Testis (tissue), 2 donors: ENCODE measurements at regions not wholly inside any gene's neighbourhood (a gene's known extent, or its start where the extent isn't known, plus 50 kb on each side); places are given as distances from the start of the nearest gene placed in this dataset.

Experiments used
- CTCF ChIP-seq, 3 experiments: fragments of 450-650 bp in 2 of 3; fragments of 200-600 bp in 1 of 3; sonication (generic) in 1 of 3; IDR thresholded peaks; one replicate each; pipeline ENCODE4 v1.5.1; 2016 to 2019; ENCODE audit warnings: antibody characterized with exemption in 3 of 3, mild to moderate bottlenecking in 2 of 3, moderate library complexity in 1 of 3
- POLR2A ChIP-seq: fragments of 450-650 bp; IDR thresholded peaks from one replicate; pipeline ENCODE4 v1.6.1; 2017; ENCODE audit warnings: antibody characterized with exemption, mild to moderate bottlenecking, moderate library complexity

GRCh38 chr2:40039549-40039948, 260.5 kb upstream of the THUMPD2 start:
- TF ChIP-seq CTCF (IDR thresholded peaks at IDR 0.05) (no peak), POLR2A (no peak)
